Stimulated activated CD4-positive, alpha-beta T cell treated with anti-CD3 and anti-CD28 coated beads, Interleukin-1b, Interleukin-23, amount 100 ng/mL, for 24 hours (primary cell): ENCODE measurements at regions not wholly inside any gene's neighbourhood (a gene's known extent, or its start where the extent isn't known, plus 50 kb on each side); places are given as distances from the start of the nearest gene placed in this dataset.
"Not testable (repeated sequence)": the region's sequence is repeated elsewhere in the genome, so short reads cannot be mapped to it uniquely, and the experiment has no call there.

Experiments
- DNase-seq, 4 experiments: peaks; one replicate each; pipeline ENCODE4 v3.0.0-alpha.2; 2020; ENCODE audit warnings: low read depth in 4 of 4, low spot score in 1 of 4

- DNase-seq: no peak
These were observed 254.2 kb upstream of the HSF2 start for GRCh38 chr6:122145246-122145645.

- no peak for DNase-seq
These were observed 253.7 kb upstream of the HSF2 start for GRCh38 chr6:122145741-122146240.

GRCh38 chr6:122147291-122147690 is 252.2 kb upstream of the HSF2 start:
- no peak for DNase-seq

GRCh38 chr6:122151066-122151465 is 248.4 kb upstream of the HSF2 start:
- DNase-seq: no peak

- no peak for DNase-seq
These were observed 247.7 kb upstream of the HSF2 start for GRCh38 chr6:122151763-122152162.

- no peak for DNase-seq
These were observed 245.9 kb upstream of the HSF2 start for GRCh38 chr6:122153557-122153956.

GRCh38 chr6:122154155-122154554 is 245.3 kb upstream of the HSF2 start:
- DNase-seq: no peak

- no peak for DNase-seq
These were observed 244.4 kb upstream of the HSF2 start for GRCh38 chr6:122154912-122155575.

GRCh38 chr6:122161136-122161535 is 238.3 kb upstream of the HSF2 start:
- no peak for DNase-seq

GRCh38 chr6:122165014-122165413 is 234.4 kb upstream of the HSF2 start:
- no peak for DNase-seq

- no peak for DNase-seq
These were observed 229.2 kb upstream of the HSF2 start for GRCh38 chr6:122170274-122170673.

GRCh38 chr6:122178988-122179387 is 220.5 kb upstream of the HSF2 start:
- DNase-seq: no peak

- no peak for DNase-seq
These were observed 219.3 kb upstream of the HSF2 start for GRCh38 chr6:122180132-122180531.

GRCh38 chr6:122182061-122182460 is 217.4 kb upstream of the HSF2 start:
- no peak for DNase-seq

GRCh38 chr6:122184401-122184827 is 215.0 kb upstream of the HSF2 start:
- DNase-seq: no peak

- DNase-seq: not testable (repeated sequence)
These were observed 214.0 kb upstream of the HSF2 start for GRCh38 chr6:122185458-122185857.

- DNase-seq: no peak
These were observed 212.3 kb upstream of the HSF2 start for GRCh38 chr6:122187186-122187585.

- no peak for DNase-seq
These were observed 200.5 kb upstream of the HSF2 start for GRCh38 chr6:122198922-122199321.

GRCh38 chr6:122200440-122200839 is 199.0 kb upstream of the HSF2 start:
- no peak for DNase-seq

- no peak for DNase-seq
These were observed 196.8 kb upstream of the HSF2 start for GRCh38 chr6:122202576-122203137.

- DNase-seq: no peak
These were observed 192.4 kb upstream of the HSF2 start for GRCh38 chr6:122207061-122207460.

GRCh38 chr6:122207794-122208193 is 191.7 kb upstream of the HSF2 start:
- no peak for DNase-seq
